GM19193 (cell line): ENCODE measurements at regions not wholly inside any gene's neighbourhood (a gene's known extent, or its start where the extent isn't known, plus 50 kb on each side); places are given as distances from the start of the nearest gene placed in this dataset.

Experiments
- POLR2A ChIP-seq: IDR thresholded peaks from 4 replicates; pipeline ENCODE4 v1.6.1; 2011; ENCODE audit not compliant: insufficient read depth, insufficient read length; ENCODE audit errors: extremely low read depth

- TF ChIP-seq POLR2A, result no peak
Measured at GRCh38 chr3:144384241-144384979, 412.8 kb downstream of the DIPK2A start.

DNA sequence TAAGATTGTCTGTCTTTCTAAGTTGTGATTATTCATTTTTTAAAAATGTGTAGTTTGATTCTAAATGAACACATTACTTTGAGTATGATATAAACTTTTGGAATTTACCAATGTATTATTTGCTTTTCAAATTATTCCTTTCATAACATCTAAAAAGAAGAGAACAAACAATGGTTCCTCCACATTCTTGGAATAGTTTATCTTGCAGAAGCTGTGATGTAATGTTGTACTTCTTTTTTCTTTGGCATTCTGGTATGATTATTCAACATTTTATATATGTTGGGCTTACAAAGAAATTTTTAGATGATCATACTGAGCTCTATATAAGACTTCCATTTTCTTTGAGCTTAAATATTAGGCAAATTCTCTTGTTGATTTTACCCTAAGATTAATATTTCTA is 419.2 kb downstream of the DIPK2A start:
- no peak for TF ChIP-seq POLR2A

DNA sequence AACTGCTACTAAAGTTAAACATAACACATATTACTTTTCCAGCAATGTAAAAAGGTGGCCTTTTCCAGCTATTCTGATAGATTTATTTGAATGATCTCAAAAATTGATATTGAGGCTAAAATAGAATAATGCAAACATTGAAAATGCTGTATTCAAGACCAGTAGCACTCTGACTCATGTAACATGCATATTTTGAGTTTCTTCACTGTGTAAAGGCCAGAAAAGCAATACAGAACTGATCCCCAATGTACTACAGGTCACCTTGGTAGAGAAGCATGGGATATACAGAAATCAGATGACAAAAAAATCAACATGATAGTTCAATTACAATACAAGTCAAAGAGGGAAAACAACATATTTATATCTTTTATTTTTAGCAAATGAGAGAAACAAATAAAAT is 419.6 kb downstream of the DIPK2A start:
- TF ChIP-seq POLR2A, result no peak

GRCh38 chr3:144394032-144394431 is 422.4 kb downstream of the DIPK2A start:
- TF ChIP-seq POLR2A, result no peak

- TF ChIP-seq POLR2A, result no peak
Measured at GRCh38 chr3:144402430-144402829, 430.8 kb downstream of the DIPK2A start.

- TF ChIP-seq POLR2A, result no peak
Measured at GRCh38 chr3:144403040-144403457, 431.4 kb downstream of the DIPK2A start.

DNA sequence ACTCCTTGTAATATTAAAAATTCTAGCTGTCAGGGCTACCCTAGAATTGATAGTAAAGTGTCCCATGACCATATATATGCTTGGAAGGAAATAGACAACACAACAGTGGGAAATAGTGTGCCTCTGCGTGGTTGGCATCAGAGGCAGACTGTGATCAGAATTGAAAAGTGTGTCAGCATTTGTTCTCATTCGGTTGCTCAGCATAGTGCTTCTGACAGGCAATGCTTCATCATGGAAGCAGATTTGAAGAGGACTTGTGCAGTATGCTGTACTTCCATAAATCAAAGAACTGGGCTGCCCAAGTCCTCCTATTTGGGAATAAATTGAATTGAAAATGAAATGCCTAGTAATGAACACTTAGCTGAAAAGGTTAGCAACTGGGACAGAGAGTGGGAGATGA is 435.7 kb downstream of the DIPK2A start:
- no peak for TF ChIP-seq POLR2A

- no peak for TF ChIP-seq POLR2A
Measured at GRCh38 chr3:144409319-144409718, 437.7 kb downstream of the DIPK2A start.

GRCh38 chr3:144413068-144413467 is 441.4 kb downstream of the DIPK2A start:
- no peak for TF ChIP-seq POLR2A

- TF ChIP-seq POLR2A, result no peak
Measured at GRCh38 chr3:144415492-144415891, 443.9 kb downstream of the DIPK2A start.

- TF ChIP-seq POLR2A, result no peak
Measured at GRCh38 chr3:144424606-144425005, 453.0 kb downstream of the DIPK2A start.

- no peak for TF ChIP-seq POLR2A
Measured at GRCh38 chr3:144426366-144426765, 454.7 kb downstream of the DIPK2A start.

DNA sequence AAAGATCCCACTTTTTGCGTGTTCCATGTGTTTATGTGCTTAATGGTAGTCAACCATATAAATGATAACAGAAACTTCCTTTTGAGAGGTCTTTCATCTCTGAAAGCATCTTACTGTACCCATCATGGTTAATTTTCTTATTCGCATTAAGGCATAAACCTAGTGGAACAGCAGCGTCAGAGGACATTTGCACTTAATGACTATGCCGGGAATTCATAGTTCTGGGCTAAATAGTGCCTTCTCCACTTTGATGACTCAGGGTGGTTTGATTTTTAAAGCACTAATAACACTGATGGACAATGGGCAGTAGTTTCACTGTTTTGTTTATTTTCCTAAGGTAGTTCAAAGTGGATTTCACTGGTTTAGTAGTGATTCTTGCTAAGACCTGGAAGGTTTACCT is 455.3 kb downstream of the DIPK2A start:
- no peak for TF ChIP-seq POLR2A

GRCh38 chr3:144429719-144430121 is 458.1 kb downstream of the DIPK2A start:
- no peak for TF ChIP-seq POLR2A

GRCh38 chr3:144431134-144431533 is 459.5 kb downstream of the DIPK2A start:
- no peak for TF ChIP-seq POLR2A

DNA sequence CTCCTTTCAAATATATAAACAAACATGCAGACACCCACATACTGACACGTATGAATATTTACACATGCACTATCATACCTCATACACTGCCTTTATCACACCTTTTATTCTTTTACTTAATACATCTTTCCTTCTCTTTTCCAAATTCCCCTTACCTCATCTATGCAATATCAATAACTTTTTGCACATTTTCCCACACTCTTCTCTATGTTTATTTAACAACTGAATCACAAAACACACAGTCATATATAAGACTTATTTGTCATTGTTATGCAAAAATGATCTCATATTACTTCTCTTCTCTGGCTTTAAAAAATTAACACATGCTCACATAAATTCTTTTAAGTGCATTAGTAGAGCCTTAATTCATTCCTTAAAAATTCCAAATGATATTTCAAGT is 461.4 kb downstream of the DIPK2A start:
- no peak for TF ChIP-seq POLR2A

DNA sequence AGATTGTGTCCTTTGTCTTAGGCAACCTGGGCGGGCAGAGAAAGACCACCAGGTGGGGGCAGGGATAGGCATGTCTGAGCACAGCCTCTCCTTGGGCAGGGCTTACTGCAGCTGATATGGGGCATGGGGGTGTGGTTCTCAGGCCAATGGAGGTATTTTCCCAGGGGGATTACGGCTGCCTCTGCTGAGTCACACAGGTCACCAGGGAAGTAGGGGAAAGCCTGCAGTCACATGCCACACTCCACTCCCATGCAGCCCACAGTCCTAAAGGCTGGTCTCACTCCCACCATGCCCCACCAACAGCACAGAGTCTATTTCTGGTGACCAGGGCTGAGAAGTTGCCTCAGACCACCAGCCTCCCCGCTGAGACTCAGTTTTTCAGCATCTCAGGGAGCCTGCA is 466.4 kb downstream of the DIPK2A start:
- TF ChIP-seq POLR2A, result no peak
